NCI-H526 treated with DMSO at 0.1 percent for 48 hours (cell line): ENCODE measurements at regions not wholly inside any gene's neighbourhood (a gene's known extent, or its start where the extent isn't known, plus 50 kb on each side); places are given as distances from the start of the nearest gene placed in this dataset.

ENCODE experiments used
- DNase-seq: peaks from one replicate; lab custom pipeline; 2025; lab: John Stamatoyannopoulos, UW

DNA sequence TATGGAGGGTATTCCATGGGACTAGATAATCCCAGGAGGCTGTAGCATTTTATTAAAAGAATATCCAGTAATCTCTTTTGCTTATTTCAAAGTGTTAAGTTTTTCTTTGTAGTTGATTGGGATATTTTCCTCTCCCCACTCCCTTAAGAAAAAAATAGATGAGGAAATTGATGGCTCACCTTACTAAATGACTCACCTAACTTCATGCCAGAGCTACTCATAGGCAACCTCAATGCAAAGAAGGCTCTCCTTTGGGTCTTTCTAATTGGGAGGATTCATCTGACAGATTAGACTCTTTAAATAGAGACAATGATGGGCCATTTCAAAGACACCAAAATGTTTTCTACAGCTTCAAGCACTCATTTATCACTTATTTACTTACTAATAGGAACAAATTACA is 528.5 kb upstream of the BTBD3 start:
- DNase-seq = no peak

DNA sequence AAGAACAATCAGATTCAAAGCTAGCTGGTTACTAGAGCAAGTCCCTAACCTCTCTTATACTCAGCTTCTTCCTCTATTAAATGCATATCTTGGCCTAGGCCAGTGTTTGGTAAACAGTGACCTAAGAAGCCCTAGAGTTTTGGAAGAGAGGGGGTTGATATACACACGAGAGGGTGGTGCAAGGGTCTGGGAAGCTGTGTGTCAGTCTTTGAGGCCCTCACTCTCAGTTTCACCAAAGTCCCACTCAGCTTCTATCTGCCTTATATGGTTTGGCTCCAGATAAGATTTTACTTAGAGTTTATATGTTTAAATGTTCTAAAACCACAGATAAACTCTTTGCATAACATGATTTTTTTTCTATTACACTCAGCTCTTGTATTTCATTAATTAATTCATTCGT is 526.1 kb upstream of the BTBD3 start:
- no peak for DNase-seq

DNA sequence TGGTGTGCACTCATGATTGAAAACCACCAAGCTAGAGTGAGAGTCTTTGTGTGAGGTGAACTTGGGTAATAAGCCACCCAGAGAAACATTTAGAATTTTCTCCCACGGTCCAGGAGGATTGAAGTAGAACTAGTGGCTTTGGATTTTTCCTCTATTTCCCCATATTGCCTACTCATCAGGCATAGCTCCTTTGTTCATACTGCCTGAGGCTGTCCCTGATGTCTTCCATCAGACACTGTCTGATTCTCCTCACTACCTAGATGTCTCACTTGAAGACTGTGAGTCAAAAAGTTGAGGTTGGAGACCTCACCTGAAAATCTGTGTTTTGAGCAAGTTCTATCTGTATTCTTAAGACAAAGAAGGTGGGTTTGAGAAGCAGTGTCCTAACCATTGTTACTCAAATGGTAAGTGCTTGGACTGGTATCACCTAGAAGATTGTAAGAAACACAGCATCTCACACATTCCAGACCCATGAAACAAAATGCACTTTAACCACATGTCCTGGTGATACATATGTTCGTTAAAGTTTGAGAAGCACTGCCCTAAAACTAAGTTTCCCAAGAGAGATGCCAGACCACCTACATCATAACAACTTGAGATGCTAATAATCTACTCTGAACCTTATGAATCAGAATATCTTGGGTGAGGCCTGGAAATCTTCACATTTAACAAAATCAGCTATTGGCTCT is 523.4 kb upstream of the BTBD3 start:
- no peak for DNase-seq

DNA sequence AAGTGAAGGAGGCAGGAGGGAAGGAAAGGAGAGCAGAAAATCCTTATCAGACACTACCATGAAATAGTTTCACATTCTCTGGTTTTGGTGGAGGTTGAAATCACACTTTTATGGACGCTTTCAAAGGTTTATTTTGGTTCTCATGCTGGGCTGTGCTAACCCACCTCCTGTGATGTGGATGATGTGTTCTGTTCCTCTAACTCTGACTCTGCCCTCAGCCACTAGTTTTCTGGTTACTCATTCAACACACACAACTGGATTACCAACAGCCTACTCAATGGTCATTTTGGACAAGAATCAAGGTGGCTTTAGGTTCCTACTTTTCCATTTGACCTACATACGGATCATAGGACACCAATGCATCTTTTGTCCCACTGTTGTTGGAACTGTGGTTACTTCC is 522.1 kb upstream of the BTBD3 start:
- DNase-seq = no peak

DNA sequence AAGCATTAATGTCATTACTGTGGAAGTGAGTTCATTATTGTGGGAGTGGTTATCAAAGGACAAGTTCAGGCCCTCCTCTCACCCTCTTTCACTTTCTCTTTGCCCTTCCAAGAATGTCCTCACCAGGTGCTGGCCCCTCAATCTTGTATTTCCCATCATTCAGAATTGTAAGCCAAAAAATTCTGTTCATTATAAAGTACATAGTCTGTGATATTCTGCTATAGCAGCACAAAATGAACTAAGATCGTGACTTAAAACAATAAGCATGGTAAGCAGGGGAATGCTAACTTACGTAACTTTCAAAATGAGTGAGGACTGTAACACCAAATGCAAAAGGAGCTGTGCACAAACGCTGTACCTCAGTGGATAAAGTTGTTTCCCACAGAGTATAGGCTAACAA is 515.7 kb upstream of the BTBD3 start:
- DNase-seq = no peak

DNA sequence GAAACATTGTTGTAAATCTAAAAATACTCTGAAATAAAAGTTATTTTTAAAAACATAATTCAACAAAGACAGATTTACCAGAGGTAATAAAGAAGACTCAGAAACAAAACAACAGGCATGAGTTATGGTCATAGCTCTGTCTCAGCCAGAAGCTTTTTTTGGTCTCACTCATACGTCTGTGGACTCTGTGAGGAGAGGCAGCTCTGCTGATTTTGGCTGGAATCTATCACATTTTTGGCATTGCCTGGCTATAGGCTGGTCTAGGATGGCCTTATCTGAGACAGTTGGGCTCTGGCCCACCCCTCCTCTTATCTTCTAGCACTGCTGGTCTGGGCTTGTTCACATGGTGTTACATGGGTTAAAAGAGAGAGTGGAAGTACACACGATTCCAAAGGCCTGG is 514.0 kb upstream of the BTBD3 start:
- no peak for DNase-seq

DNA sequence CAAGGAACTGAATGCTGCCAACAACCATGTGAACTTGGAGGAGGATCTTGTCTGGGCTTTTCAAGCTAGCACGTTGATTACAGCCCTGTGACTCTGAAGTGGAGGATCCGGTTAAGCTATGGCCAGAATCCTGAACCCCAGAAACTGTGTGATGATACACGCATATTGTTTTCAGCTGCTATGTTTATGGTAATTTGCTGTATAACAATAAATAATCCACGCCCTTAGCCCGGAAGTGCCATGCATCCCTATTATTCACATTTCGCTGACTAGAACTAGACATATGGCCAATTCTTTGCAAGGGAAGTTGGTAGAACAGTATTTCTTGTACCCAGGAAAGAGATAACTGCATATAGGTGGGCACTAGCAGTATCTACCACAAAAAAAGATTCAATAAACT is 510.8 kb upstream of the BTBD3 start:
- no peak for DNase-seq

DNA sequence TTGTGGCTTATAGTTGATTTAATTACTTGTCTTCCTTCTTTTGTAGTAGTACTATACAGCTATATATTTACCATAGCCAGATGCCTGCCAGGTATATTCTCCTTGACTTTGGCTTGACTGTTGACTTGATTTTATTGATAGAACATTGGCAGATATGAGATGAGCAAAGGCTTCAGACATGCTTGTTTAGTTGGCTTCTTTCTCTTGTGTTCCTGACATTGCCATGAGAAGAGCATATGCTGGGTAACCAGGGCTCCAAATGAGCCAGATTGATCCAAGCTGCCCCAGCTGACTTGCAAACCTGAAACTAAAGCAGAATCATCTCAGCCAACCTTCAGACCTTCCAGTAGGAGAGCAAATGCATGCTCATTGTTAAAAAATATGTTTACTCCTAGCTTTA is 508.1 kb upstream of the BTBD3 start:
- no peak for DNase-seq

DNA sequence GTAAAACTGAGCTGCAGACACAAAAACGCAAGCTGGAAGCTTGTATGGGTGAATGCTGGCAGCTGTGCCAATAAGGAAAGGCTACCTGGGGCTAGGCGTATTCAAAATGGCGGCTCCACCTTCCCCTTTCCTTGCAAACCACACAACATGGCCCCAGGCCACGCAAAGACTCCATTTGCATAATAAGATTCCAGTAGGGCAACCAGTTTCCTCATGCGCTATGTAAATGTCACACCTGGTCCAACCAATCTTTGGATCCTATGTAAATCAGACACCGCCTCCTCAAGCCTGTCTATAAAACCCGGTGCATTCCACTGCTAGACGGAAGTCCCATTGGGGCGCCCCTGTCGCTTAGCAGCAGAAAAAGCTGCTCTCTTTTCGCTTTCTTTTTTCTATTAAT is 505.9 kb upstream of the BTBD3 start:
- no peak for DNase-seq

DNA sequence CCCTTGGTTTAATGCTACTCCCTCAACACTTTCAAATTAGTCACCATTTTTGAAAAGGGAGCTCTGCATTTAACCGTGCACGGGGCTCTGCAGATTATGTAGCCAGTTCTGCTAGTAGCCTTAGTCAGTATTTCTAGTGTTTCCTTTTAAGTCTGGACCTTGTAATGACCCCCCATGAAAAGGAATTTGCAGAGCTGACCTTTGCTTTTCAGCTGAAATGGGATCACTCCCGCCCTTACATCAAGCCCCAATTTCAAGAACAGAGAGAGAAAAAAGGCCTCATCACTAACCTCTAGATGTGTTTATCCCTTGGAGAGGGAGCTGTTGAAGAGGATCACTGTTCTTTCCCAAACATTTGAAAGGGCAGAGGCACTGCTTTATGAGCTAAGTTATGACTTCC is 490.7 kb upstream of the BTBD3 start:
- DNase-seq = no peak

DNA sequence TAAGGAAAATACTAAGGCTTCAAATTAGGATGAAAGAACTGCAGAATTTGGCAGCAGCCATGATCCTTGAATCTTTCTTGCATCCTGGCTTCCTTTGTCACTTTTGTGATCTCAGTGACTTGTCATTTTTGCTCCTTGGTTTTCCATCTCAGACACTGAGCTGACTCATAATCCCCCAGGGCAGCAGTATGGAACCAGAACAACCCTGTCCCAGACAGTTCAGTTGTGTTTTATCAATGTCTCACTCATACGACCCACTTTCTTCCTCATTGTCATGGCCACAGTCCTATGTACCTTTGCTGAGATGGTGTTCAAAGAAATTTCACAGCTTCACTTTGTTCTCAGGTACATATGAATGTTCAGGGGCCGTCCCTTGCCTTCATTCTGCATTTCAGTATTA is 488.5 kb upstream of the BTBD3 start:
- DNase-seq = no peak

DNA sequence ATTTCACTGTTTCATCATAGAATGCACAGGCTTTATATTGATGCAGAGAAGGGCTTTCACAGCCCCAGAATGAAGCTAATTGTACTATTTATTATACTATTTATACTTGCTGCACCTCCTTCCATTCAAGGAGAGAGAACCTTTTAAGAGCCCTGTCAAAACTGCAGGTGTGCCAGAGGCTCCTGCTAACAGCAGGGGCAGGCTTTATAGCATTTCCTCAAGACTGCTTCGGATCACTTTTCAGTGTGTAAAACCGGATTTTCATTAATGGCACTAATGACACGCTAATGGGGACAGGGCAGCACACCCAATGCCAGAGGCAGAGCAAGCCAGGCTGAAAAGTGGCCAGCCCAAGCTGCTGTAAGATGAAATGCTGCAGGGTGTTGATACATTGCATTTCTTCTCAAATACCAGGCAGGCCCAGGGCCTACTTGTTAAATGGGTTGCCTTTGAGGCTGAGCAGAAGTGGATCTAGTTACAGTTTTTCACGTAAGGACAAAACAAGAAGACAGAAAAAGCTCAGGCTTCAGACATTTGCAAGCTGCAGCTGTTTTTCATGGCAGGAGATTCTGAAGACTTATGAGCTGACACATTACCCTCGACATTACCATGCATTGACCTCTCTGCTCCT is 487.7 kb upstream of the BTBD3 start:
- no peak for DNase-seq

DNA sequence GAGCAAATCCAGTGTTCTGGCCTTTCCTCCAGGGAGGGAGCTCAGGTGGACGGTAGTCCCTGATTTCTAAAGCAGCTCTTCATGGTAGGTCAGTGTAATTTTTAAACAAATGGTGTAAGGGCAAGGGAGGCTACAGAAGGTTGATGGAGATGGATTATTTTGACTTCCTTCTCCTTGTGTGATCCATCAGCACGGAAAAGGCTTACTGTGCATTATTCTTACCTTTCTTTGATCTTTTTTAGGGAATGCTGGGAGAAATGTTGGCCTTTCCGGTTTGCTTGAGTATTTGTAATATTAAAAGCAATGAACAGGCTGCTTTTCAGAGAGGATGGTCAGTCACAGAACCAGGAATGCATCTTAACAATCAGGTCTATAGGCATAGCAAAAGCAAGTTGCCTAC is 487.0 kb upstream of the BTBD3 start:
- DNase-seq = no peak

DNA sequence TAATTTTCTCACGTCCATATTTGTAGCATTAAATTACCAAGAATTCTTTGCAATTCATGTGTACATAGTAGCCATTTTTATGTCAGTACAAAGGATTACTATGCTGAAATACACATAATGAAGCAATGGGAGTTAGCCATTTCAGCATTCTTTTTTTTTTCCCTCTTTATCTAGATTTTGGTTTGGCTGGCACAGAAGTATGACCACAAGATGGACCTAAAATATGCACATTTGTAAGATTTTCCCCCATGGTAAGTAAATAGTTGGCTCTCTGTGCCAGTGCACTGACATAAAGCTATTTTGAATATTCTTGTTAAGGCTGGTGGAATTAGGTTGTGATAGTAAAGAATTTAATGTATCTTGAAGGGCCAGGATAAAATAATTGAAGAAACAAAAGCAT is 486.1 kb upstream of the BTBD3 start:
- no peak for DNase-seq

DNA sequence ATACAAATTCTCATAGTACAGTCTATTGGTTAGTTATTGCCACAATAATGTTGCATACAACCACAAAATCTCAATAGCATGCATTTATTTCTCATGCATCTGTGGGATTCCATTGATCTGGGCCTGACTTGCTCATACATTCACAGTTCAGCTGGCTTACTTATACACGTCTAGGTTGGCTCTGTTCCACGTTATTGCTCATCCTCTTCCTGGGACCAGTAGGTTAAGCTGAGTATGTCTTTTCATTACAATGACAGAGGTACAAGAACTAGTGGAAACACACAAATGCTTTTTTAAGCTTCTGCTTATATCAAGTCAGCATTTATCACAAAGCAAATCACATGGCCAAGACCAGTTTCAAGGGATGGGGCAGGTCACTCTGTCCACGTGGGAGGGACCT is 485.3 kb upstream of the BTBD3 start:
- DNase-seq = no peak

DNA sequence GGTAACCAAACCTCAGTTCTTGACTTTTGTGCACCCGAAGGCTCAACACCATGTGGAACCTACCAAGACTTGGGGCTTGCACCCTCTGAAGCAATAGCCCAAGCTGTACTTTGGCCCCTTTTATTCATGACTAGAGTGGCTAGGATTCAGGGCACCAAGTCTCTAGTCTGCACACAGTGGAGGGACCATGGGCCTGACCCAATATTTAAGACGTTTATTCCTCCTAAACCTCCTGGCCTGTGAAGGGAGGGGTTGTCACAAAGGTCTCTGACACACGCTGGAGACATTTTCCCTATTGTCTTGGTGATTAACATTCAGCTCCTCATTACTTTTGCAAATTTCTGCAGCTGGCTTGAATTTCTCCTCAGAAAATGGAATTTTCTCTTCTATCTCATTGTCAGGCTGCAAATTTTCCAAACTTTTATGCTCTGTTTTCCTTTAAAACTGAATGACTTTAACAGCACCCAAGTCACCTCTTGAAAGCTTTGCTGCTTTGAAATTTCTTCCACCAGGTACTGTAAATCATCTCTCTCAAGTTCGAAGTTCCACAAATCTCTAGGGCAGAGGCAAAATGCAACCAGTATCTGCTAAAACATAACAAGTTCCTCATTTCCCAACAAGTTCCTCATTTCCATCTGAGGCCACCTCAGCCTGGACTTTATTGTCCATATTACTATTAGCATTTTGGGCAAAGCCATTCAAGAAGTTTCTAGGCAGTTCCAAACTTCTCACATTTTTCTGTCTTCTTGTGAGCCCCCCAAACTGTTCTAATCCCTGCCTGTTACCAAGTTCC is 481.4 kb upstream of the BTBD3 start:
- no peak for DNase-seq

DNA sequence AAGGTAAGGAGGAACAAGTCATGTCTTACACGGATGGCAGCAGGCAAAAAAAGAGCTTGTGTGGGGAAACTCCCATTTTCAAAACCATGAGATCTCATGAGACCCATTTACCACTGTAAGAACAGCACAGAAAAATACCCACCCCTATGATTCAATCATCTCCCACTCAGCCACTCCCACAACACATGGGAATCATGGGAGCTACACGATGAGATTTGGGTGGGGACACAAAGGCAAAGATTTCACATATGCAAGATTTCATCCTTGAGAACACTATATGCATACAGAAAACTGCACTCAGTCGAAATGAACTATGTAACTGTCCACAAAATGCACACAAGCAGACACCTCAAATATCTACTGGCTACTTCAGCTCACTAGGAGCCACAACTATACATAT is 480.6 kb upstream of the BTBD3 start:
- DNase-seq = no peak

DNA sequence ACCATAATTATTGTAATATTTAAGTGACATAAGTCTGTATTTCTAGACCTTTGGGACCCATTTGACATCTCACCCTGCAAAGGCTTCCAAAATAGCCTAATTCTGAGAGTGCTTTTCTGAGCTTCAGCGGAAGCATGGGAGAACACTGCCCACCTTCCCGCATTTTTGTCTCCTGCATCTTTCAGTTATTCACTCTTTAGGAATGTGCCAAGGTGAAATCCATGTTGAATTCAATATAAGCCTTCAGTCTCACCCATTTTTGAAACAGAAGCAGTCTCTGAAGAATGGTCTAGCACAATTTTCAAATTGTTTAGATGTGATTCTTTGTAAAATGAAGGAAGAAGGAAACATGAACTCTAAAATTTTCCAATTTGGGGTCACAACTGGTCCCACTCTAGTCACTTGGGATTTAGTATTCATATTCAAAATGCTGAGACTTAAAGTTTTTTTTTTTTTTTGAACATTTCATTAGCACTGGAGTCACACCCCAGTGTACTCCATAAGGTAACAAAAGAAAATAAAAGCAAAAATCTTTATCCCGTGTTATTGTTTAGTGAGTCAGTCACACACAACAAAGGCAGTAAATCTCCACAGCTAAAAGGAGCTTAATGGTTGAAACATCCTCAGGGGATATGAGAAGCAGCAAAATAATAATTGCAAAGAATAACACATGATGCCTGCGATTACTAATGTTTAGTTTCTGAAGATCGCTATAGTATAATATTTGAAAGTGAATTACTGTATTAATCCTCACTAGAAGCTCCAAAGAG is 479.9 kb upstream of the BTBD3 start:
- no peak for DNase-seq

DNA sequence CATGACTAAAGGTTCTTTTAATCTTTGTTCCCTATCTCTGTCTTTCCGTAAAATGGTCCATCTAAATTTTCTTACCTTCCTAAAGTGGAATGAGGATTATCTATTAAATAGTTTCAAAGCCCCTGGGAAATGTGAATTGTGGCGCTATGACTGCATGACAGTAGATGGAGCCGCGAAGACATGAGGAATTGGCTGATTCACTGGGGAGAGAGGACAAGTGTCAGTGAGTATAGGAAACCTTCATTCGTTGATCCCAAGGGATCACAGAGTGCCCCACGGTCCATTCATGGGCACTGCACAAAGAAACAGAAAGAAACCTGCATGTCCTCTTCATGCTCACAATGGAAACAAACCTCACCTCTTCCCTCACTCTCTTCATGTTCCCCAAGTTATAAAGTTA is 479.3 kb upstream of the BTBD3 start:
- DNase-seq = no peak

DNA sequence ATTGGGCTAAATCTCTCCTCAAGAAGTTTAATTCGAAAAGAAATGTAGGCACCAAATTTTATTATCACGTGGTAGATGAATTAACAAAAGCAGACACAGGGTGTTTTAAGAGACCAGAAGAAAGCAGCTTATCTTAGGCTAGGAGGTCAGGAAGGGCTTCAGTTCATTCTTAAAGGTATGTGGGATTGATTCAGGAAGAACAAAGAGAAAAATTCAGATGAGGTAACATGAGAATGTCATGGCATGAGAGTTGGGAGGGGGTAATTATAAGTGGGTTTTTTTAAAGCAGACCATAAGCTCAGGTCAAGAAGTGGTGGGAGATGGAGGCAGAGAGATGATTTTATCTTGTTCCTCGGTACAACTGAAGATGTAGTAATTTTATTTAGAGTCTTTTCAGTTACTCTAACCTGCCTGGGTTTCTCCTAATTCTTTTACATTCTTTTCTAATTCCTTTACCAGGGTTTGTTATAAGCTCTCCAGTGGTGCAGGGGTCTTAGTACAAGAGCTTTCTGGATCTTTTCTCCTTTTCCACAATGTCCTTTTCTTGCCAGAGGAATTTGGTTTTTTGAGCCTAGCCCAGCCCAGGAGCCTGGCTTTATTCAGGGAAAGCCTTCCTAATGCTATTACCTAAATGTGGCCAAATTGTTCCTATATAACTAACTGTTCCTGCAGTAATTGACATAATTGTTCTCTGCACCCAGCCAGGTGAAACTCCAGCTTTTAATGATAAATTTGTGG is 474.1 kb upstream of the BTBD3 start:
- DNase-seq = no peak

DNA sequence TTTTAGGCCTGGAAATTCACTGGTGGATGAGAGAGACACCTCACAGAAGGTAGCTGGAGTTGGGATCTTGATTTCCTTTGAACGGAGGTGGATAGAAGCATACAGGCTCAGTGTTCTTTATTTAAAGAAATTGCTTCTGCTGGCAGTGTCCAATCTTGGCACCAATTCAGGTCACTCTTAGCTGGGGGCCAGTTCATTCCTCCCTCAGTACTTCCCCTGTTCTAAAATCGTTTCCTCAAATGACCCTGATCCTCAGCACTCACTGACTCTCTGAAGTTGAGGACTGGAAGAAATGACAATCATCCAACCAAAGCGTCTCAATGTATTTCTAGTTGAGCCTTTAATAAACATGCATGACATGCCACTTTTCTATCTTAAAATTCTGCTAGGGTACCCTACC is 472.5 kb upstream of the BTBD3 start:
- DNase-seq = no peak

DNA sequence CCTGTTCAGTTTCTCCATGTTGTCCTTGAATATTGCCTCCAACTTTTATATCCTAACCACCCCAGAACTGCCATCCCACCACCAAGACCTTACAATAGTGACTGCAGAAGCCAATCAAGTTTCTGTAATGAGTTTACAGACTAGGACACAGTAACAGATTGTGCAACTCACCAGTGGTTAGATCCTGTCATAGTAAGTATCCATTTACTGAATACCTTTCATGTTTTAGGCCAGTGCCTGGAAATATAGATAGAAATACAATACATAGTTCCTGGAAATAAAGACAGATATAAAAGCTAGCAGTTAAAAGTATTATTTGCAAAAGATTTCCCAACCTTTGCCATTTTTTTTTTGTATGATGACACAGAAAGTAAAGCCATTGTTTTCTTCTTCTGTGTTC is 471.8 kb upstream of the BTBD3 start:
- no peak for DNase-seq
